Thymus (tissue), 11 donors: ENCODE measurements at regions not wholly inside any gene's neighbourhood (a gene's known extent, or its start where the extent isn't known, plus 50 kb on each side); places are given as distances from the start of the nearest gene placed in this dataset.

Experiments used
- DNase-seq, 9 donors: peaks; one replicate each; pipeline ENCODE4 v3.0.0-alpha.2; 2013; ENCODE audit warnings: low spot score in 9 of 9, low read depth in 6 of 9, missing footprints in 1 of 9
- H3K27ac ChIP-seq, 2 donors: one replicate each; pipeline ENCODE4 v1.5.1; 2013; ENCODE audit warnings: control low read depth in 1 of 2, low read depth in 1 of 2, low read length in 1 of 2, mild to moderate bottlenecking in 1 of 2, moderate library complexity in 1 of 2
- H3K27me3 ChIP-seq, 2 donors: one replicate each; pipeline ENCODE4 v1.5.1; 2013; ENCODE audit warnings: low read length in 1 of 2; ENCODE audit not compliant: control insufficient read depth in 2 of 2, insufficient read depth in 1 of 2
- H3K36me3 ChIP-seq, 2 donors: one replicate each; pipeline ENCODE4 v1.5.1; 2013; ENCODE audit warnings: low read length in 1 of 2, mild to moderate bottlenecking in 1 of 2, moderate library complexity in 1 of 2; ENCODE audit not compliant: control insufficient read depth in 2 of 2, insufficient read depth in 2 of 2
- H3K4me1 ChIP-seq, 2 donors: one replicate each; pipeline ENCODE4 v1.5.1; 2013; ENCODE audit warnings: low read length in 2 of 2; ENCODE audit not compliant: control insufficient read depth in 2 of 2, insufficient read depth in 2 of 2
- H3K4me3 ChIP-seq, 2 donors: one replicate each; pipeline ENCODE4 v1.5.1; 2013; ENCODE audit warnings: low read length in 2 of 2, control low read depth in 1 of 2, mild to moderate bottlenecking in 1 of 2
- H3K9me3 ChIP-seq, 2 donors: one replicate each; pipeline ENCODE4 v1.5.1; 2013; ENCODE audit warnings: low read length in 1 of 2, mild to moderate bottlenecking in 1 of 2; ENCODE audit not compliant: control insufficient read depth in 2 of 2, insufficient read depth in 1 of 2
- WGBS: extraction: QIAGEN DNeasy Blood & Tissue Kit; methylation state at CpG from one replicate; pipeline ENCODE4 v1.1.7; 2013; 5-methylcytosine and 5-hydroxymethylcytosine counted together
- donor health status: healthy.

GRCh38 chr19:31656507-31656906 is 307.3 kb upstream of the TSHZ3 start:
- WGBS, result 96% methylated on average over 9 of the region's 9 CpGs
- Histone ChIP-seq H3K9me3 (no peaks in the 10 kb centered on the region), H3K27ac (no peak overlapping the region), H3K4me3 (no peak overlapping the region), H3K36me3 (no peaks in the 10 kb centered on the region), H3K27me3 (no peaks in the 10 kb centered on the region), H3K4me1 (no peaks in the 10 kb centered on the region)
- DNase-seq, result no peak

GRCh38 chr19:31658993-31659896 is 310.0 kb upstream of the TSHZ3 start:
- no peak overlapping the region for H3K4me3 ChIP-seq
- no peaks in the 10 kb centered on the region for H3K9me3 ChIP-seq
- no peak for DNase-seq
- no peaks in the 10 kb centered on the region for H3K4me1 ChIP-seq
- H3K36me3 ChIP-seq, result no peaks in the 10 kb centered on the region
- H3K27me3 ChIP-seq, result no peaks in the 10 kb centered on the region
- 89% methylated on average over 6 of the region's 6 CpGs for WGBS
- H3K27ac ChIP-seq, result no peak overlapping the region

DNA sequence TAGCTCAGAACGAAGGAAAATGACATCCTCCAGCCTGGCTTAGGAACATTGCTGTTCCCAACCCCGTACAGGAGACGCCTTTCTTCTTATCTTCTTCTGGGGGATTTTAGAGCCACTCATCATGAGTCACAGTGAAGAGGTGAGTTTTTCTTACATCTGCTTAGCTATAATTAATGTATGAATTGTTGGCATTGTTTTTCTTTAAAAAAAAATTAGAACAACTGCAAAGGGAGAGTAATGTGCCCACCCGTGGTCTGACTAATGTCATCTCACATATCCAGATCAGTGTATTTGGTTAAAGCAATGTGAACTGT is 310.6 kb upstream of the TSHZ3 start:
- Histone ChIP-seq H3K36me3 (no peaks in the 10 kb centered on the region), H3K4me3 (no peak overlapping the region), H3K4me1 (no peaks in the 10 kb centered on the region), H3K27me3 (no peaks in the 10 kb centered on the region), H3K9me3 (no peaks in the 10 kb centered on the region), H3K27ac (no peak overlapping the region)
- no peak for DNase-seq
- WGBS, result 89% methylated on average over 4 of the region's 4 CpGs

- 97% methylated on average over 7 of the region's 7 CpGs for WGBS
- Histone ChIP-seq H3K9me3 (no peaks in the 10 kb centered on the region), H3K27me3 (no peaks in the 10 kb centered on the region), H3K4me3 (no peak overlapping the region), H3K27ac (no peak overlapping the region), H3K4me1 (no peaks in the 10 kb centered on the region), H3K36me3 (no peaks in the 10 kb centered on the region)
- DNase-seq, result no peak
Observed at GRCh38 chr19:31664096-31664495, 314.9 kb upstream of the TSHZ3 start.

DNA sequence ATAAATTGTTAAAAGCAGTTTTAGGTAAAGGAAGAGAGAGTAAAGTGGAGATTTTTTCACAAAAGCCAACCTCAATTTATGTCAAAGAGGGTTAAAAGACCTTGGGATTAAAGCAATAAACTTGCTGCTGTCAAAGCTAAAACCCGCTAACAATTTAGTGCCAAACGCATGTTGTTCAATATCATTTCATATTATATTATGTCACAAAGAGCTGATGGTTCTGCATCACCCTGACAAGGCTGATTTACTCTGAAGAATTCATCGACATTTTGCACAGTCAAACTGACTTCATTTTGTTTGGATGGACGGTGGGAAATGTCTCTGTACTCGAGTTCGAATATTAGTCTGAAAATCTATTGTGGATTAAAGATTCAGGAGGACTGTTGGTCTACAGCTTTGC is 315.8 kb upstream of the TSHZ3 start:
- no peak overlapping the region for H3K4me3 ChIP-seq
- no peaks in the 10 kb centered on the region for H3K36me3 ChIP-seq
- 95% methylated on average over 6 of the region's 6 CpGs for WGBS
- no peaks in the 10 kb centered on the region for H3K27me3 ChIP-seq
- no peaks in the 10 kb centered on the region for H3K9me3 ChIP-seq
- no peaks in the 10 kb centered on the region for H3K4me1 ChIP-seq
- DNase-seq, result no peak
- no peak overlapping the region for H3K27ac ChIP-seq

- 64% methylated on average over 3 of the region's 3 CpGs for WGBS
- Histone ChIP-seq H3K4me3 (no peak overlapping the region), H3K4me1 (no peaks in the 10 kb centered on the region), H3K27ac (no peak overlapping the region), H3K9me3 (no peaks in the 10 kb centered on the region), H3K27me3 (no peaks in the 10 kb centered on the region), H3K36me3 (no peaks in the 10 kb centered on the region)
- DNase-seq, result no peak
Observed at GRCh38 chr19:31666126-31666525, 316.9 kb upstream of the TSHZ3 start.

GRCh38 chr19:31667106-31667505 is 317.9 kb upstream of the TSHZ3 start:
- no peak overlapping the region for H3K4me3 ChIP-seq
- no peaks in the 10 kb centered on the region for H3K27me3 ChIP-seq
- H3K36me3 ChIP-seq, result no peaks in the 10 kb centered on the region
- no peaks in the 10 kb centered on the region for H3K9me3 ChIP-seq
- no peak for DNase-seq
- 90% methylated on average over 4 of the region's 4 CpGs for WGBS
- no peak overlapping the region for H3K27ac ChIP-seq
- H3K4me1 ChIP-seq, result no peaks in the 10 kb centered on the region

DNA sequence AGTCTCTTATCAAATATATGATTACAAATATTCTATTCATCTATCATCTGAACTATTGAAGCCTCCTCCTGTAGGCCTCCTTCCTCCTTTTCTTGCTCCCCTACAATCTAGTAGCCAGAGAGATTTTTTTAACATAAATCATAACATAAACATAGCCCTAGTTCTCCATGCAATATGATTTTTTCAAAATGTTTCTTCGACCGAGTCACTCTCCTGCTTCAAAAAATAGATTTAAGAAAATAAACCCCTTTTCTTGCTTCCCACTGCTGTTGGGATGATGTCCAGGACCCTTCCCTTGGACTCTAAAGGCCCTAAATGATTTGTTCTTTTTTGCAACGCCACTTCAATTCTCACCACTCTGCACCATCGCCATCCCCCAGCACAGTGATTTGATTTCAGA is 319.7 kb upstream of the TSHZ3 start:
- H3K36me3 ChIP-seq, result no peaks in the 10 kb centered on the region
- 95% methylated on average over 4 of the region's 4 CpGs for WGBS
- H3K4me1 ChIP-seq, result no peaks in the 10 kb centered on the region
- H3K27ac ChIP-seq, result no peak overlapping the region
- no peaks in the 10 kb centered on the region for H3K27me3 ChIP-seq
- no peak for DNase-seq
- H3K4me3 ChIP-seq, result no peak overlapping the region
- no peaks in the 10 kb centered on the region for H3K9me3 ChIP-seq

DNA sequence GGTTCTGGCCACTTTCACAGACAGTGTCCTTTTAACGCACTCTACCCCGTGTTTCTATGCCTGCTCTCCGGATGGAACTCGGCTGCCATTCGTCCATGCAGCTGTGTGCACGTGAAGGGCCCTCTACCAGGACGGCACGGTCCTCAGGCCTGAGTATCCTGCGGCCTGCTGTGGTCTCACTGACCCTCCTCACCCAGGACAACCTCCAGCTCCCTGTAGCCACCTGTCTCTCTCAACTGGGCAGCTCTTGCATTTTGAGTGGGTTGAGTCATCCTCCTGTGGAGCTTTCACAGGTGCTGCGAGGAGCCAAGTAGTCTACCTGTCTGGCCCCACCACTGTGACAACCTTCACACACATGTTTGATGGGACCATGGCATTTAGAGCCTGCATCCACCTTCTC is 321.7 kb upstream of the TSHZ3 start:
- H3K36me3 ChIP-seq, result no peaks in the 10 kb centered on the region
- WGBS, result 95% methylated on average over 10 of the region's 10 CpGs
- H3K4me3 ChIP-seq, result no peak overlapping the region
- no peak for DNase-seq
- no peaks in the 10 kb centered on the region for H3K27me3 ChIP-seq
- no peaks in the 10 kb centered on the region for H3K4me1 ChIP-seq
- no peaks in the 10 kb centered on the region for H3K9me3 ChIP-seq
- H3K27ac ChIP-seq, result no peak overlapping the region
